ENCODE measurements at regions not wholly inside any gene's neighbourhood (a gene's known extent, or its start where the extent isn't known, plus 50 kb on each side); places are given as distances from the start of the nearest gene placed in this dataset.

GRCh38 chr5:67720162-67720772, 495.3 kb upstream of the PIK3R1 start:
- Histone ChIP-seq H3K4me1 (ENCODE audit: control insufficient read depth in 4 of 4, insufficient read depth in 4 of 4, low read length in 3 of 4) (no peaks in the 10 kb centered on the region), H3K9ac (ENCODE audit: low read depth in 1 of 2, low read length in 2 of 2) (no peak overlapping the region), H3K36me3 (ENCODE audit: control insufficient read depth in 4 of 4, insufficient read depth in 3 of 4, low read depth in 1 of 4, low read length in 3 of 4) (no peaks in the 10 kb centered on the region), H3K4me3 (ENCODE audit: low read depth in 1 of 3, low read length in 3 of 3) (no peak overlapping the region), H3K27ac (ENCODE audit: low read depth in 1 of 2, low read length in 2 of 2) (no peak overlapping the region), H3K27me3 (ENCODE audit: control insufficient read depth in 4 of 4, insufficient read depth in 4 of 4, low read length in 3 of 4) (no peaks in the 10 kb centered on the region), H3K9me3 (ENCODE audit: control insufficient read depth in 4 of 4, low read length in 3 of 4) (no peaks in the 10 kb centered on the region)
- WGBS: 97% methylated on average over 2 of the region's 2 CpGs
- DNase-seq (ENCODE audit: low spot score): no peak
- TF ChIP-seq RXRA (IDR thresholded peaks at IDR 0.05): no peak
- TF ChIP-seq CTCF (IDR thresholded peaks at IDR 0.05; ENCODE audit: low read depth, low read length, missing input control): no peak
- no peak for TF ChIP-seq ZBTB33 (IDR thresholded peaks at IDR 0.05)

- no peak overlapping the region for H3K9ac ChIP-seq (ENCODE audit: low read depth in 1 of 2, low read length in 2 of 2)
- TF ChIP-seq ATF3 (IDR thresholded peaks at IDR 0.05) (no peak), EGR1 (IDR thresholded peaks at IDR 0.05; ENCODE audit: low read depth in 2 of 2) (no peak), GABPA (IDR thresholded peaks at IDR 0.05 in 1 of 2, conservative IDR thresholded peaks at IDR 0.05 in 1 of 2) (no peak), TAF1 (conservative IDR thresholded peaks at IDR 0.05) (no peak), ZBTB33 (IDR thresholded peaks at IDR 0.05) (no peak), RAD21 (IDR thresholded peaks at IDR 0.05) (no peak), RXRA (IDR thresholded peaks at IDR 0.05) (no peak), NR2F2 (IDR thresholded peaks at IDR 0.05) (no peak), FOXA1 (IDR thresholded peaks at IDR 0.05) (no peak), MAX (IDR thresholded peaks at IDR 0.05) (no peak), JUND (IDR thresholded peaks at IDR 0.05) (no peak)
- H3K9me3 ChIP-seq (ENCODE audit: control insufficient read depth in 4 of 4, low read length in 3 of 4): peaks cover 0 to 9% (median 1%) of the 10 kb centered on the region in 4 donors
- H3K36me3 ChIP-seq (ENCODE audit: control insufficient read depth in 4 of 4, insufficient read depth in 3 of 4, low read depth in 1 of 4, low read length in 3 of 4): no peaks in the 10 kb centered on the region
- no peak overlapping the region for H3K4me3 ChIP-seq (ENCODE audit: low read depth in 1 of 3, low read length in 3 of 3)
- no peak for DNase-seq (ENCODE audit: low spot score)
- H3K4me1 ChIP-seq (ENCODE audit: control insufficient read depth in 4 of 4, insufficient read depth in 4 of 4, low read length in 3 of 4): no peaks in the 10 kb centered on the region
- H3K27me3 ChIP-seq (ENCODE audit: control insufficient read depth in 4 of 4, insufficient read depth in 4 of 4, low read length in 3 of 4): no peaks in the 10 kb centered on the region
- no peak overlapping the region for H3K27ac ChIP-seq (ENCODE audit: low read depth in 1 of 2, low read length in 2 of 2)
These were observed 505.4 kb upstream of the CD180 start for GRCh38 chr5:67702008-67702407.

Measured in liver (tissue), 8 donors.